A549 (cell line): ENCODE measurements at regions not wholly inside any gene's neighbourhood (a gene's known extent, or its start where the extent isn't known, plus 50 kb on each side); places are given as distances from the start of the nearest gene placed in this dataset.
A peak's percentile ranks its signal among the peaks of the same experiment; 100 is the strongest.

Experiments
- ATAC-seq, 2 experiments: fragments of 200-7000 bp in 1 of 2; fragments of >200 bp in 1 of 2; cut with Nextera tagmentation in 1 of 2; cut with Tn5 transposase in 1 of 2; 3 replicates each; pipeline versions ENCODE4 v1.8.0 to v1.9.1; 2018 to 2020; ENCODE audit warnings: mild to moderate bottlenecking in 1 of 2, moderate library complexity in 1 of 2
- CTCF ChIA-PET: fragments of 300-600 bp; sonication (Branson Sonifier 250); formaldehyde crosslinking; extraction: SDS; loops from one replicate; lab custom pipeline; 2021; ENCODE audit warnings: antibody characterized with exemption, inconsistent platforms; lab: Yijun Ruan, JAX
- POLR2A ChIA-PET: fragments of 350-600 bp; formaldehyde crosslinking; extraction: SDS; loops from one replicate; lab custom pipeline; 2021; ENCODE audit warnings: antibody characterized with exemption, inconsistent platforms; lab: Yijun Ruan, JAX
- DNase-seq, 2 experiments: peaks; one replicate each; pipeline versions ENCODE4 v3.0.0 to v3.0.0-alpha.2; 2011 to 2016; ENCODE audit warnings: low read depth in 1 of 2, low spot score in 1 of 2
- FAIRE-seq: peaks from 2 replicates; lab custom pipeline; 2011; peaks lifted over from hg19 to GRCh38; lab: Jason Lieb, UNC
- H3K27ac ChIP-seq, 2 experiments: fragments of >200 bp; sonication (Bioruptor Twin); formaldehyde crosslinking; 3 replicates each; pipeline ENCODE4 v1.5.1; 2016 to 2017
- H3K4me1 ChIP-seq: fragments of >200 bp; sonication (Bioruptor Twin); formaldehyde crosslinking; 3 replicates; pipeline ENCODE4 v1.6.1; 2016
- H3K4me2 ChIP-seq: fragments of >200 bp; sonication (Bioruptor Twin); formaldehyde crosslinking; 3 replicates; pipeline ENCODE4 v1.6.1; 2016
- H3K4me3 ChIP-seq: fragments of >200 bp; sonication (Bioruptor Twin); formaldehyde crosslinking; 3 replicates; pipeline ENCODE4 v1.5.1; 2016
- H3K9me3 ChIP-seq: fragments of >200 bp; sonication (Bioruptor Twin); formaldehyde crosslinking; 3 replicates; pipeline ENCODE4 v1.6.1; 2016
- CBX8 ChIP-seq: fragments of 200-600 bp; sonication (generic); IDR thresholded peaks from 2 replicates; pipeline ENCODE4 v1.6.1; 2016
- HOXB5 ChIP-seq: fragments of 250-450 bp; sonication (Bioruptor Pico); IDR thresholded peaks from 2 replicates; pipeline ENCODE4 v1.5.0; 2020; ENCODE audit warnings: mild to moderate bottlenecking, moderate library complexity
- RFX5 ChIP-seq: fragments of 450-650 bp; IDR thresholded peaks from 2 replicates; pipeline ENCODE4 v1.7.1; 2014; ENCODE audit warnings: antibody characterized with exemption, mild to moderate bottlenecking, moderate library complexity
- ZFP36 ChIP-seq: fragments of 450-650 bp; IDR thresholded peaks from 2 replicates; pipeline ENCODE4 v1.6.1; 2014; ENCODE audit warnings: borderline replicate concordance; ENCODE audit not compliant: partially characterized antibody
- WGBS: methylation state at CpG from one replicate; pipeline ENCODE4 v1.1.6; 2017; ENCODE audit errors: missing lambda C conversion rate; 5-methylcytosine and 5-hydroxymethylcytosine counted together
- TF ChIP-seq, protein P1 (sequence below): IDR thresholded peaks from 2 replicates; pipeline ENCODE4 v1.6.1; 2012

DNA sequence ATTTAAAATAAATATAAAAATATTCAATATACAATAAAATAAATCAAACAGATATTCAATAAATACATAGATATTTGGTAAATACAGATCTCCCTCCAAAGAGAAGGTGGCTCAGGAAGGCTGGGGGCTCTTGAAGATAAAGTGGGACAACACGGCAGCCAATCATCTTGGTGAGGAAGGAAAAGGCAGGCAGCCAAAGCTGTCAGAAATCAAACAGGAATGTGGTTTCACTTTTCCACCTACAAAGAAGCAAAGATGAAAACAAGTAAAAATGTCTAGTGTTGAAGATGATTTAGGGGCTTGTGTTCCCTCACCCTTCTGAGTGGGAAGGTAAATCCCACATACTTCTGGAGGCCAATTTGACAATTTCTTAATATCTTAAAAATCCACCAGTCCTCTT is 85.7 kb downstream of the B3GNT2 start (continued):
- TF ChIP-seq, protein P1, sequence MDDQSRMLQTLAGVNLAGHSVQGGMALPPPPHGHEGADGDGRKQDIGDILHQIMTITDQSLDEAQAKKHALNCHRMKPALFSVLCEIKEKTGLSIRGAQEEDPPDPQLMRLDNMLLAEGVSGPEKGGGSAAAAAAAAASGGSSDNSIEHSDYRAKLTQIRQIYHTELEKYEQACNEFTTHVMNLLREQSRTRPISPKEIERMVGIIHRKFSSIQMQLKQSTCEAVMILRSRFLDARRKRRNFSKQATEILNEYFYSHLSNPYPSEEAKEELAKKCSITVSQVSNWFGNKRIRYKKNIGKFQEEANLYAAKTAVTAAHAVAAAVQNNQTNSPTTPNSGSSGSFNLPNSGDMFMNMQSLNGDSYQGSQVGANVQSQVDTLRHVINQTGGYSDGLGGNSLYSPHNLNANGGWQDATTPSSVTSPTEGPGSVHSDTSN = no peak
- TF ChIP-seq HOXB5 (CRISPR knock-in tag) (no peak), RFX5 (no peak)

DNA sequence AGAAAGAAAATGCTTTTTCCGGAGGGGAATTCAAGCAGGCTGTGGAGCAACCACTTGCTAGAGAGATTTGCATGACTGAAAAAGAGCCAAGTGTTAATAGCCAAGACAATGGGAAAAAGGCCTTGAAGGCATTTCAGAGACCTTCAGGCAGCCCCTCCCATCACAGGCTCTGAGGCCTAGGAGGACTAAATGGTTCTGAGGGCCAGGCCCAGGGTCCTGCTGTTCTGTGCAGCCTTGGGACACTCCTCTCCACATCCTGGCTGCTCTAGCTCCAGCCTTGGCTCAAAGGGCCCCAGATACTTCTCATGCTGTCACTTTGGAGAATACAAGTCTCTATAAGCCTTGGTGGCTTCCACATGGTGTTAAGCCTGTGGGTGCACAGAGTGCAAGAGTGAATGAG is 81.8 kb downstream of the B3GNT2 start:
- Histone ChIP-seq H3K4me2 (no peak overlapping the region), H3K9me3 (peaks cover 27% of the 10 kb centered on the region), H3K27ac (no peak overlapping the region), H3K4me1 (no peaks in the 10 kb centered on the region), H3K4me3 (no peak overlapping the region)
- DNase-seq (no peak), FAIRE-seq (no peak), ATAC-seq (no peak)
- CTCF ChIA-PET = no interaction called here
- 65% methylated on average over 1 of the region's 1 CpG for WGBS
- TF ChIP-seq ZFP36 = peak; percentile 96
- no peak for TF ChIP-seq CBX8
- POLR2A ChIA-PET = no interaction called here
